KG1 (cell line): ENCODE measurements at regions not wholly inside any gene's neighbourhood (a gene's known extent, or its start where the extent isn't known, plus 50 kb on each side); places are given as distances from the start of the nearest gene placed in this dataset.

Experiments
- DNase-seq: peaks from one replicate; lab custom pipeline; 2025; lab: John Stamatoyannopoulos, UW

- DNase-seq, result no peak
Observed at GRCh38 chr2:12930391-12930790, 213.7 kb downstream of the TRIB2 start.

GRCh38 chr2:12931186-12931844 is 214.6 kb downstream of the TRIB2 start:
- no peak for DNase-seq

- no peak for DNase-seq
Observed at GRCh38 chr2:12932192-12932591, 215.5 kb downstream of the TRIB2 start.

- DNase-seq, result no peak
Observed at GRCh38 chr2:12934146-12934756, 217.5 kb downstream of the TRIB2 start.

GRCh38 chr2:12935222-12935621 is 218.5 kb downstream of the TRIB2 start:
- no peak for DNase-seq

GRCh38 chr2:12935796-12936195 is 219.1 kb downstream of the TRIB2 start:
- no peak for DNase-seq

GRCh38 chr2:12941203-12941602 is 224.5 kb downstream of the TRIB2 start:
- DNase-seq, result no peak

GRCh38 chr2:12948231-12948960 is 231.7 kb downstream of the TRIB2 start:
- no peak for DNase-seq

- DNase-seq, result no peak
Observed at GRCh38 chr2:12948961-12949353, 232.2 kb downstream of the TRIB2 start.

- no peak for DNase-seq
Observed at GRCh38 chr2:12949406-12949805, 232.7 kb downstream of the TRIB2 start.

GRCh38 chr2:12950174-12950573 is 233.4 kb downstream of the TRIB2 start:
- no peak for DNase-seq

GRCh38 chr2:12950957-12951656 is 234.4 kb downstream of the TRIB2 start:
- DNase-seq, result no peak

- no peak for DNase-seq
Observed at GRCh38 chr2:12951657-12951973, 234.9 kb downstream of the TRIB2 start.

- DNase-seq, result no peak
Observed at GRCh38 chr2:12953596-12953995, 236.9 kb downstream of the TRIB2 start.

GRCh38 chr2:12955864-12956263 is 239.1 kb downstream of the TRIB2 start:
- no peak for DNase-seq

GRCh38 chr2:12957251-12957650 is 240.5 kb downstream of the TRIB2 start:
- no peak for DNase-seq

GRCh38 chr2:12959935-12960334 is 243.2 kb downstream of the TRIB2 start:
- no peak for DNase-seq

GRCh38 chr2:12960671-12961070 is 243.9 kb downstream of the TRIB2 start:
- DNase-seq, result no peak

GRCh38 chr2:12964904-12965539 is 248.3 kb downstream of the TRIB2 start:
- DNase-seq, result no peak

- peak; percentile 80 for DNase-seq
Observed at GRCh38 chr2:12965540-12966269, 249.0 kb downstream of the TRIB2 start.

- DNase-seq, result no peak
Observed at GRCh38 chr2:12967804-12968203, 251.1 kb downstream of the TRIB2 start.

- no peak for DNase-seq
Observed at GRCh38 chr2:12968399-12968798, 251.7 kb downstream of the TRIB2 start.
